H1 (cell line): ENCODE measurements at regions not wholly inside any gene's neighbourhood (a gene's known extent, or its start where the extent isn't known, plus 50 kb on each side); places are given as distances from the start of the nearest gene placed in this dataset.

Source experiments
- CBX5 ChIP-seq: fragments of 300-800, 300-1000 bp; sonication (generic); IDR thresholded peaks from 2 replicates; pipeline ENCODE4 v1.7.1; 2016; ENCODE audit warnings: antibody characterized with exemption, low read length, low read depth
- CTCF ChIP-seq, 3 experiments: IDR thresholded peaks; 1 replicate in 2 of 3; 2 replicates in 1 of 3; pipeline versions ENCODE4 v1.5.1 to v1.6.1; 2011; ENCODE audit warnings: low read length in 3 of 3, mild to moderate bottlenecking in 3 of 3, inconsistent platforms in 2 of 3, low read depth in 1 of 3, moderate library complexity in 1 of 3; ENCODE audit not compliant: insufficient read depth in 1 of 3; ENCODE audit errors: control extremely low read depth in 1 of 3
- EGR1 ChIP-seq: IDR thresholded peaks from 2 replicates; pipeline ENCODE4 v1.6.1; 2011; ENCODE audit warnings: low read depth, low read length, borderline replicate concordance
- GABPA ChIP-seq: IDR thresholded peaks from 2 replicates; pipeline ENCODE4 v1.6.1; 2011; ENCODE audit warnings: mild to moderate bottlenecking, low read length, moderate library complexity, borderline replicate concordance; ENCODE audit not compliant: insufficient read depth
- HDAC2 ChIP-seq, 2 experiments: fragments of 300-600 bp in 1 of 2; sonication (generic) in 1 of 2; IDR thresholded peaks; 2 replicates each; pipeline ENCODE4 v1.6.1; 2011 to 2012; ENCODE audit warnings: low read depth in 2 of 2, low read length in 2 of 2, mild to moderate bottlenecking in 2 of 2, moderate library complexity in 2 of 2, borderline replicate concordance in 1 of 2, inconsistent platforms in 1 of 2
- HDAC6 ChIP-seq: IDR thresholded peaks from one replicate; pipeline ENCODE4 v1.7.1; 2012; ENCODE audit warnings: low read depth, mild to moderate bottlenecking, inconsistent platforms, low read length, moderate library complexity
- MAX ChIP-seq: IDR thresholded peaks from 2 replicates; pipeline ENCODE4 v1.6.1; 2012; ENCODE audit warnings: inconsistent platforms
- NANOG ChIP-seq: IDR thresholded peaks from 2 replicates; pipeline ENCODE4 v1.6.1; 2011; ENCODE audit warnings: low read length, low read depth, mild to moderate bottlenecking, inconsistent platforms; ENCODE audit not compliant: insufficient read depth, poor library complexity, severe bottlenecking
- POLR2A ChIP-seq, 2 experiments: IDR thresholded peaks; 1 replicate in 1 of 2; 2 replicates in 1 of 2; pipeline ENCODE4 v1.6.1; 2011; ENCODE audit warnings: low read depth in 2 of 2, low read length in 2 of 2, mild to moderate bottlenecking in 2 of 2; ENCODE audit errors: control extremely low read depth in 1 of 2
- POLR2AphosphoS5 ChIP-seq: IDR thresholded peaks from 2 replicates; pipeline ENCODE4 v1.6.1; 2011; ENCODE audit warnings: low read depth, low read length
- SAP30 ChIP-seq: fragments of 300-600 bp; sonication (generic); IDR thresholded peaks from 2 replicates; pipeline ENCODE4 v1.7.1; 2012; ENCODE audit warnings: low read length, moderate library complexity, mild to moderate bottlenecking, inconsistent platforms; ENCODE audit not compliant: insufficient read depth, insufficient replicate concordance
- SIX5 ChIP-seq: IDR thresholded peaks from 2 replicates; pipeline ENCODE4 v1.6.1; 2011; ENCODE audit warnings: mild to moderate bottlenecking, low read depth, low read length

- TF ChIP-seq MAX (no peak), NANOG (no peak), CTCF (IDR thresholded peaks at IDR 0.05; ENCODE audit: control extremely low read depth in 1 of 3, insufficient read depth in 1 of 3, low read depth in 1 of 3, low read length in 3 of 3) (no peak), GABPA (no peak), SAP30 (no peak), HDAC2 (IDR thresholded peaks at IDR 0.05; ENCODE audit: borderline replicate concordance in 1 of 2, low read depth in 2 of 2, low read length in 2 of 2) (no peak), CBX5 (no peak), POLR2A (IDR thresholded peaks at IDR 0.05; ENCODE audit: control extremely low read depth in 1 of 2, low read depth in 2 of 2, low read length in 2 of 2) (no peak), EGR1 (no peak), POLR2AphosphoS5 (no peak), HDAC6 (no peak), SIX5 (no peak)
Observed at GRCh38 chr15:97146929-97147870, 813.3 kb upstream of the ARRDC4 start.
